Colonic mucosa (tissue), 4 donors: ENCODE measurements at regions not wholly inside any gene's neighbourhood (a gene's known extent, or its start where the extent isn't known, plus 50 kb on each side); places are given as distances from the start of the nearest gene placed in this dataset.

ENCODE experiments used
- DNase-seq: peaks from one replicate; pipeline ENCODE4 v3.0.0-alpha.2; 2020
- H3K27ac ChIP-seq: fragments of 200-600 bp; one replicate; pipeline ENCODE4 v1.8.0; 2021
- H3K27me3 ChIP-seq: fragments of 200-600 bp; one replicate; pipeline ENCODE4 v1.8.0; 2021
- H3K36me3 ChIP-seq: fragments of 200-600 bp; one replicate; pipeline ENCODE4 v1.8.0; 2021
- H3K4me1 ChIP-seq: fragments of 200-600 bp; one replicate; pipeline ENCODE4 v1.8.0; 2021; ENCODE audit warnings: mild to moderate bottlenecking
- H3K4me3 ChIP-seq: fragments of 200-600 bp; one replicate; pipeline ENCODE4 v1.8.0; 2021
- H3K9ac ChIP-seq, 2 donors: one replicate each; pipeline ENCODE4 v1.7.0; 2013; ENCODE audit warnings: control low read depth in 2 of 2, low read depth in 2 of 2, low read length in 2 of 2
- H3K9me3 ChIP-seq: fragments of 200-600 bp; one replicate; pipeline ENCODE4 v1.8.0; 2021
- CTCF ChIP-seq: fragments of 200-600 bp; IDR thresholded peaks from one replicate; pipeline ENCODE4 v1.8.0; 2022; ENCODE audit warnings: antibody characterized with exemption, mild to moderate bottlenecking
- intact Hi-C: fragments of 100-400 bp; cut with DNase I; formaldehyde crosslinking; loops from one replicate; pipeline ENCODE4 v1.14.1; 2022
- donor health status: healthy.
- donor health status: DM: no; HTN: no; CAD: no.
- donor health status: DM: no; HTN: no; CAD: no.

GRCh38 chr4:22313976-22314375 is 201.9 kb downstream of the ADGRA3 start:
- no peak overlapping the region for H3K27ac ChIP-seq
- no peak overlapping the region for H3K4me3 ChIP-seq
- H3K27me3 ChIP-seq: no peaks in the 10 kb centered on the region
- no peak for TF ChIP-seq CTCF
- no peak for DNase-seq
- H3K4me1 ChIP-seq: no peaks in the 10 kb centered on the region
- H3K9me3 ChIP-seq: no peaks in the 10 kb centered on the region
- intact Hi-C loops: no loop called here
- no peaks in the 10 kb centered on the region for H3K36me3 ChIP-seq
- no peak overlapping the region for H3K9ac ChIP-seq

DNA sequence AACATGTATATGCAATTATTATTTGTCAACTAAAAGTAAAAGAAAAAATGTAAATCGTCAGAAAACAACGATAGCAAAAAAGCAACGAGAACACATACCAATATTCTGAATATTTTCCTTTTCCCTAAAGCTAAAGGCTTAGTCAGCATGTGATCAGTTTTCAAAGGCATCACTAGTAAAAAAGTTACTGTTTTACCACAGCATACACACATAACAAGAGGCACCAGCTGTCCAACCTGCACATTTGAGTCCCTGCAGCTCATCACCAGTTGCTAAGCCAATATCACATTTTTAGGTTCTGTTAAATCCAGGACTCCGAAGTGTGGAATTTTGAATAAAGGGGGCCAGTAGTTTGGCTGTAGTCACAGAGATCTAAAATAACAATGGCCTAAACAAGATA is 203.8 kb downstream of the ADGRA3 start:
- no peak overlapping the region for H3K4me3 ChIP-seq
- no peaks in the 10 kb centered on the region for H3K36me3 ChIP-seq
- H3K9ac ChIP-seq: no peak overlapping the region
- intact Hi-C loops: no loop called here
- H3K4me1 ChIP-seq: no peaks in the 10 kb centered on the region
- H3K27me3 ChIP-seq: no peaks in the 10 kb centered on the region
- H3K27ac ChIP-seq: no peak overlapping the region
- no peak for DNase-seq
- TF ChIP-seq CTCF: no peak
- H3K9me3 ChIP-seq: no peaks in the 10 kb centered on the region

- DNase-seq: no peak
- Histone ChIP-seq H3K36me3 (no peaks in the 10 kb centered on the region), H3K27me3 (no peaks in the 10 kb centered on the region), H3K4me1 (no peaks in the 10 kb centered on the region), H3K4me3 (no peak overlapping the region), H3K9me3 (no peaks in the 10 kb centered on the region), H3K9ac (no peak overlapping the region), H3K27ac (no peak overlapping the region)
- intact Hi-C loops: no loop called here
- no peak for TF ChIP-seq CTCF
These were observed 214.6 kb downstream of the ADGRA3 start for GRCh38 chr4:22301253-22301652.

DNA sequence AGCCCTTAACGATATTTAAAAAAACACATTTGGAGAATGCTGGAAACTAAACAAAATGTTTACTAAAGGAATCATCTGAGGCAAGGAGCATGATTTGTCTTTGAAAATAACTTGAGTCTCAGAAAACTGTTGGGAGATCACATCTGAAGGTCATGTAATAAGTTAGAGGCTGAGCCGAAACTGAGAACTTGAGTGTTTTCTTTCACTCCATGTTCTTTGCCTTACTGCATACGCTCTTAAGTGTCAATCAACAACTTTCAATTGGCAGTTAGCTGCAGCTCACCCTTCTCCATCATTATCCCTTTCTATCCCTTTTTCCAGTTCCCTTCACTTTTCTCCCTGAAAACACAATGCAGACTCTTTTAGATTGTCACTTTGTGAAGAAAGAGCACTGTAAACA is 216.2 kb downstream of the ADGRA3 start:
- no peaks in the 10 kb centered on the region for H3K36me3 ChIP-seq
- no peak overlapping the region for H3K27ac ChIP-seq
- no peak overlapping the region for H3K4me3 ChIP-seq
- no peaks in the 10 kb centered on the region for H3K27me3 ChIP-seq
- H3K9me3 ChIP-seq: no peaks in the 10 kb centered on the region
- no peaks in the 10 kb centered on the region for H3K4me1 ChIP-seq
- no peak for TF ChIP-seq CTCF
- intact Hi-C loops: no loop called here
- no peak overlapping the region for H3K9ac ChIP-seq
- no peak for DNase-seq

GRCh38 chr4:22287631-22288030 is 228.2 kb downstream of the ADGRA3 start:
- no peaks in the 10 kb centered on the region for H3K36me3 ChIP-seq
- no peak overlapping the region for H3K9ac ChIP-seq
- H3K9me3 ChIP-seq: no peaks in the 10 kb centered on the region
- TF ChIP-seq CTCF: no peak
- no peak overlapping the region for H3K4me3 ChIP-seq
- no peaks in the 10 kb centered on the region for H3K27me3 ChIP-seq
- H3K4me1 ChIP-seq: no peaks in the 10 kb centered on the region
- no peak overlapping the region for H3K27ac ChIP-seq
- no peak for DNase-seq
- intact Hi-C loops: no loop called here
